GM13977 (cell line): ENCODE measurements at regions not wholly inside any gene's neighbourhood (a gene's known extent, or its start where the extent isn't known, plus 50 kb on each side); places are given as distances from the start of the nearest gene placed in this dataset.

Experiments
- DNase-seq: peaks from one replicate; pipeline ENCODE4 v3.0.0; 2012; ENCODE audit warnings: low spot score
- in situ Hi-C: fragments of 300-500 bp; cut with MboI; formaldehyde crosslinking; loops from one replicate; pipeline ENCODE4 v1.12.0; 2022; ENCODE audit warnings: low sequenced_read_pairs, low pct_unique_long_range_greater_than_20kb, mixed read lengths, inconsistent platforms; ENCODE audit not compliant: unreplicated experiment
- TF ChIP-seq, protein P1 (sequence below): IDR thresholded peaks from 2 replicates; pipeline ENCODE4 v1.5.1; 2012; ENCODE audit warnings: mild to moderate bottlenecking, control low read depth; ENCODE audit not compliant: insufficient read depth; ENCODE audit errors: extremely low read depth, missing control alignments

GRCh38 chr4:17332478-17332877 lies 179.4 kb downstream of the QDPR start:
- in situ Hi-C loops: no loop called here
- DNase-seq: no peak
- TF ChIP-seq, protein P1, sequence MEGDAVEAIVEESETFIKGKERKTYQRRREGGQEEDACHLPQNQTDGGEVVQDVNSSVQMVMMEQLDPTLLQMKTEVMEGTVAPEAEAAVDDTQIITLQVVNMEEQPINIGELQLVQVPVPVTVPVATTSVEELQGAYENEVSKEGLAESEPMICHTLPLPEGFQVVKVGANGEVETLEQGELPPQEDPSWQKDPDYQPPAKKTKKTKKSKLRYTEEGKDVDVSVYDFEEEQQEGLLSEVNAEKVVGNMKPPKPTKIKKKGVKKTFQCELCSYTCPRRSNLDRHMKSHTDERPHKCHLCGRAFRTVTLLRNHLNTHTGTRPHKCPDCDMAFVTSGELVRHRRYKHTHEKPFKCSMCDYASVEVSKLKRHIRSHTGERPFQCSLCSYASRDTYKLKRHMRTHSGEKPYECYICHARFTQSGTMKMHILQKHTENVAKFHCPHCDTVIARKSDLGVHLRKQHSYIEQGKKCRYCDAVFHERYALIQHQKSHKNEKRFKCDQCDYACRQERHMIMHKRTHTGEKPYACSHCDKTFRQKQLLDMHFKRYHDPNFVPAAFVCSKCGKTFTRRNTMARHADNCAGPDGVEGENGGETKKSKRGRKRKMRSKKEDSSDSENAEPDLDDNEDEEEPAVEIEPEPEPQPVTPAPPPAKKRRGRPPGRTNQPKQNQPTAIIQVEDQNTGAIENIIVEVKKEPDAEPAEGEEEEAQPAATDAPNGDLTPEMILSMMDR: no peak

DNA sequence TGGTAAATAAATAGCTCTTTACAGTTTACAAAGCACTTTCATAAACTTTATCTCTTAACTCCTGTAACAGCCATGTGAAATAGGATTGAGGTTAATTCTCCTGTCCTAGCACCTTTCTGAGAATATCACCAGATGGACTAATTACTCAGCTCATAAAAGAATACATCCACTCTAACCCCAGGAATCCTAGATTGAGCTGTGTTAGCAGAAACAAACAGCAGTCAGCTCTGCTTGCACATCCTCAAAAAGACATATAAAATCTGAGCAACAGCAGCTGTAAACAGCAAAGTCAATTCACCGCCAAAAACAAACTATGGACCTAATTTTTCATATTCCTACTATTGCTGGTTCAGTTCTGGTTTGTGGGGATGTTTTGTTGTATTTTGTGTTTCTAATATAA lies 182.8 kb downstream of the QDPR start:
- in situ Hi-C loops: no loop called here
- no peak for DNase-seq
- TF ChIP-seq, protein P1: no peak

GRCh38 chr4:17328141-17328815 lies 183.6 kb downstream of the QDPR start:
- in situ Hi-C loops: no loop called here
- no peak for DNase-seq
- TF ChIP-seq, protein P1: no peak

- in situ Hi-C loops: no loop called here
- TF ChIP-seq, protein P1: no peak
- no peak for DNase-seq
Observed at GRCh38 chr4:17327591-17327990, 184.3 kb downstream of the QDPR start.

GRCh38 chr4:17326756-17327155 lies 185.1 kb downstream of the QDPR start:
- TF ChIP-seq, protein P1: no peak
- no peak for DNase-seq
- in situ Hi-C loops: no loop called here

- in situ Hi-C loops: no loop called here
- TF ChIP-seq, protein P1: no peak
- no peak for DNase-seq
Observed at GRCh38 chr4:17325098-17325497, 186.8 kb downstream of the QDPR start.

- in situ Hi-C loops: no loop called here
- peak; percentile 21 for DNase-seq
Observed at GRCh38 chr4:17324386-17324830, 187.5 kb downstream of the QDPR start.

More at GRCh38 chr4:17324386-17324830, 187.5 kb downstream of the QDPR start:
- TF ChIP-seq, protein P1: peak; percentile 60
